OCI-M1 (cell line): ENCODE measurements at regions not wholly inside any gene's neighbourhood (a gene's known extent, or its start where the extent isn't known, plus 50 kb on each side); places are given as distances from the start of the nearest gene placed in this dataset.

Experiments
- DNase-seq: peaks from one replicate; lab custom pipeline; 2025; lab: John Stamatoyannopoulos, UW

- DNase-seq, result no peak
Observed at GRCh38 chr5:77844623-77845323, 68.6 kb upstream of the TBCA start.

GRCh38 chr5:77844373-77844622 is 68.2 kb upstream of the TBCA start:
- DNase-seq, result no peak

GRCh38 chr5:77843570-77844372 is 67.6 kb upstream of the TBCA start:
- DNase-seq, result no peak

- DNase-seq, result no peak
Observed at GRCh38 chr5:77842243-77842642, 66.1 kb upstream of the TBCA start.

- no peak for DNase-seq
Observed at GRCh38 chr5:77841616-77842015, 65.5 kb upstream of the TBCA start.

GRCh38 chr5:77840930-77841329 is 64.8 kb upstream of the TBCA start:
- DNase-seq, result no peak

GRCh38 chr5:77839691-77840090 is 63.6 kb upstream of the TBCA start:
- no peak for DNase-seq

GRCh38 chr5:77832938-77833337 is 56.8 kb upstream of the TBCA start:
- DNase-seq, result no peak

- DNase-seq, result no peak
Observed at GRCh38 chr5:77832166-77832770, 56.1 kb upstream of the TBCA start.

GRCh38 chr5:77828445-77828844 is 52.3 kb upstream of the TBCA start:
- no peak for DNase-seq
